Upper lobe of right lung (tissue), 1 donor: ENCODE measurements at regions not wholly inside any gene's neighbourhood (a gene's known extent, or its start where the extent isn't known, plus 50 kb on each side); places are given as distances from the start of the nearest gene placed in this dataset.

Source experiments
- ATAC-seq: fragments of 200-7000 bp; cut with Tn5 transposase; one replicate; pipeline ENCODE4 v1.9.1; 2020; ENCODE audit warnings: mild to moderate bottlenecking, moderate library complexity
- DNase-seq: peaks from one replicate; pipeline ENCODE4 v3.0.0-alpha.2; 2020
- H3K27ac ChIP-seq: fragments of 200-600 bp; one replicate; pipeline ENCODE4 v1.8.0; 2022
- H3K27me3 ChIP-seq: fragments of 200-600 bp; one replicate; pipeline ENCODE4 v1.8.0; 2022; ENCODE audit warnings: mild to moderate bottlenecking
- H3K36me3 ChIP-seq: fragments of 200-600 bp; one replicate; pipeline ENCODE4 v1.8.0; 2022
- H3K4me1 ChIP-seq: fragments of 200-600 bp; one replicate; pipeline ENCODE4 v1.8.0; 2022
- H3K4me3 ChIP-seq: fragments of 200-600 bp; one replicate; pipeline ENCODE4 v1.8.0; 2022; ENCODE audit warnings: mild to moderate bottlenecking
- H3K9me3 ChIP-seq: fragments of 200-600 bp; one replicate; pipeline ENCODE4 v1.8.0; 2022
- intact Hi-C: fragments of 100-400 bp; cut with DNase I; formaldehyde crosslinking; loops from one replicate; pipeline ENCODE4 v1.11.0; 2022
- TF ChIP-seq, protein P1 (sequence below): fragments of 200-600 bp; IDR thresholded peaks from one replicate; pipeline ENCODE4 v1.8.0; 2022; ENCODE audit warnings: antibody characterized with exemption
- donor health status: DM: no; HTN: yes; CAD: no; lungs with severe emphysema.

- no peak overlapping the region for H3K4me3 ChIP-seq
- H3K36me3 ChIP-seq, result no peaks in the 10 kb centered on the region
- DNase-seq (no peak), ATAC-seq (no peak)
- no peaks in the 10 kb centered on the region for H3K4me1 ChIP-seq
- no peak overlapping the region for H3K27ac ChIP-seq
- no peaks in the 10 kb centered on the region for H3K9me3 ChIP-seq
- H3K27me3 ChIP-seq, result no peaks in the 10 kb centered on the region
- intact Hi-C loops, result no loop called here
- TF ChIP-seq, protein P1, sequence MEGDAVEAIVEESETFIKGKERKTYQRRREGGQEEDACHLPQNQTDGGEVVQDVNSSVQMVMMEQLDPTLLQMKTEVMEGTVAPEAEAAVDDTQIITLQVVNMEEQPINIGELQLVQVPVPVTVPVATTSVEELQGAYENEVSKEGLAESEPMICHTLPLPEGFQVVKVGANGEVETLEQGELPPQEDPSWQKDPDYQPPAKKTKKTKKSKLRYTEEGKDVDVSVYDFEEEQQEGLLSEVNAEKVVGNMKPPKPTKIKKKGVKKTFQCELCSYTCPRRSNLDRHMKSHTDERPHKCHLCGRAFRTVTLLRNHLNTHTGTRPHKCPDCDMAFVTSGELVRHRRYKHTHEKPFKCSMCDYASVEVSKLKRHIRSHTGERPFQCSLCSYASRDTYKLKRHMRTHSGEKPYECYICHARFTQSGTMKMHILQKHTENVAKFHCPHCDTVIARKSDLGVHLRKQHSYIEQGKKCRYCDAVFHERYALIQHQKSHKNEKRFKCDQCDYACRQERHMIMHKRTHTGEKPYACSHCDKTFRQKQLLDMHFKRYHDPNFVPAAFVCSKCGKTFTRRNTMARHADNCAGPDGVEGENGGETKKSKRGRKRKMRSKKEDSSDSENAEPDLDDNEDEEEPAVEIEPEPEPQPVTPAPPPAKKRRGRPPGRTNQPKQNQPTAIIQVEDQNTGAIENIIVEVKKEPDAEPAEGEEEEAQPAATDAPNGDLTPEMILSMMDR, result no peak
Observed at GRCh38 chr12:107368586-107368985, 275.2 kb upstream of the CRY1 start.

GRCh38 chr12:107369006-107369405 is 275.7 kb upstream of the CRY1 start:
- H3K4me3 ChIP-seq, result no peak overlapping the region
- TF ChIP-seq, protein P1, result no peak
- ATAC-seq (no peak), DNase-seq (no peak)
- no peak overlapping the region for H3K27ac ChIP-seq
- H3K9me3 ChIP-seq, result no peaks in the 10 kb centered on the region
- no peaks in the 10 kb centered on the region for H3K4me1 ChIP-seq
- intact Hi-C loops, result no loop called here
- H3K36me3 ChIP-seq, result no peaks in the 10 kb centered on the region
- H3K27me3 ChIP-seq, result no peaks in the 10 kb centered on the region

DNA sequence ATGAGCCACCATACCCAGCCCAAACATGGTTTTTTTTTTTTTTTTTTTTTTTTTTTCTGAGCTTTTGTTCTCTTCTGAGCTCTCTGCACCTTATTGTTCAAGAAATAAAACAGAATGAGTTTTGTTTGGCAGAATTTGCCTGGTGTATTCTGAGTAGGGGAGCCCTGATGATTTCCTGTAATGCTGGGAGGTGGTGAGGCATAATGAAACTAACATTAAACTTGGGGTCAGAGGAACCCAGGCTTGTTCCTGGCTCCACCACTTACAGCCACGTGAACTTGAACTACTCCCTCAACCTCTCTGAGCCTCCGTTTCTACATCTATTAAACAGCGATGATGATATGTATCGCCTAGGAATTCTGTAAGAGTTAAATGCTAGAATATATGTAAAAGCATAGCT is 276.3 kb upstream of the CRY1 start:
- H3K9me3 ChIP-seq, result no peaks in the 10 kb centered on the region
- no peak for ATAC-seq
- no peak for DNase-seq
- no peaks in the 10 kb centered on the region for H3K36me3 ChIP-seq
- no peak overlapping the region for H3K27ac ChIP-seq
- H3K27me3 ChIP-seq, result no peaks in the 10 kb centered on the region
- H3K4me3 ChIP-seq, result no peak overlapping the region
- intact Hi-C loops, result no loop called here
- no peaks in the 10 kb centered on the region for H3K4me1 ChIP-seq
- TF ChIP-seq, protein P1, result no peak

DNA sequence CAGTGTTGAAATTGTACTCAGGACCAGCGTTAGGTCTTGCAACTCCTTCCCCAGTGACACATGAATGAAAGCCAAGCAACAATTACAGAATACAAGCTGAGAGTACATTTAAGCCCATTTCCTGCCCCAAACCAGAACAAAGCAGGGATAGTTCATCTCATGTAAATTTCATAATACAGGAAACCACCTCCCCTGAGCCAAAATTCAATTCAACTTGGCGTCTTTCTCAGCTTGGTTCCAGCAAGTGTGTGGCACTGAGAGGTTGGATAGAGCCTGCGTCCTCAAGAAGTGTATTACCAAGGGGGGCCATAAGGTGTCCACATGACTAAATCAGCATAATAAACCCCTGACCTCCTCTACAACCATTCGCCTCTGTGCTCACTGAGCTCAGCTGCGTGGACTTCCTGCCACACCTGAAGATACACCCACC is 278.9 kb upstream of the CRY1 start:
- ATAC-seq (no peak), DNase-seq (no peak)
- Histone ChIP-seq H3K36me3 (no peaks in the 10 kb centered on the region), H3K4me3 (no peak overlapping the region), H3K9me3 (no peaks in the 10 kb centered on the region), H3K4me1 (no peaks in the 10 kb centered on the region), H3K27me3 (no peaks in the 10 kb centered on the region), H3K27ac (no peak overlapping the region)
- intact Hi-C loops, result no loop called here
- TF ChIP-seq, protein P1, result no peak

GRCh38 chr12:107373238-107373809 is 280.0 kb upstream of the CRY1 start:
- intact Hi-C loops, result no loop called here

More at GRCh38 chr12:107373238-107373809, 280.0 kb upstream of the CRY1 start:
- DNase-seq (no peak), ATAC-seq (no peak)
- Histone ChIP-seq H3K36me3 (no peaks in the 10 kb centered on the region), H3K9me3 (no peaks in the 10 kb centered on the region), H3K27me3 (no peaks in the 10 kb centered on the region), H3K27ac (no peak overlapping the region), H3K4me3 (no peak overlapping the region), H3K4me1 (no peaks in the 10 kb centered on the region)
- TF ChIP-seq, protein P1, result no peak
